ENCODE measurements at regions not wholly inside any gene's neighbourhood (a gene's known extent, or its start where the extent isn't known, plus 50 kb on each side); places are given as distances from the start of the nearest gene placed in this dataset.

GRCh38 chr2:241986836-241987641, 117.5 kb downstream of the RTP5 start:
- H3K9me3 ChIP-seq: peaks cover 30% of the 10 kb centered on the region

DNA sequence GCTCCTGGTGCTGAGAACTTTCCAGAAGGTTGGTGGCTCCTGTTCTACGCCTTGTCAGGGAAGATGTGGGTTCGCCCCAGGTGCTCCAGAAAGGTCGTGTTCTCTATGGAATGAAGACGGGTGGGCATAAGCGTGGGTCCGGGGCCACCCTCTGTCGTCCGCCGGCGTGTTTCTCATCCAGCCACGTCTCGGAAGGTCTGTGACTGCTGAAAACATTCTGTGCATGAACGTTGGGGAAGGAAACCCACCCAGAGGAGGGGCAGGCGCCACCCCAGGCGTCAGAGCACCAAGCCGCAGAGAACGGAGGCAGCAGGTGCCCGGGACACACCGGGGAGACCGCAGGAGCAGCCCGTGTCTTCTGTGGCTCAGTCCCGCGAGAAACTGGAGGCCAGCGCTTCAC, 118.2 kb downstream of the RTP5 start:
- H3K36me3 ChIP-seq: peaks cover 67% of the 10 kb centered on the region
- no peak overlapping the region for H3K4me2 ChIP-seq
- no peak overlapping the region for H3K9ac ChIP-seq
- peaks cover 30% of the 10 kb centered on the region for H3K9me3 ChIP-seq
- no peak overlapping the region for H3K27ac ChIP-seq
- peaks cover 15% of the 10 kb centered on the region; the same call in 1 of the 2 replicates for H4K20me1 ChIP-seq
- no peaks in the 10 kb centered on the region for H3K27me3 ChIP-seq
- no peak for TF ChIP-seq Cebpa-rat (IDR thresholded peaks at IDR 0.05)
- H3K4me3 ChIP-seq: no peak overlapping the region
- peaks cover 23% of the 10 kb centered on the region for H3K4me1 ChIP-seq

More at GRCh38 chr2:241986836-241987641, 117.5 kb downstream of the RTP5 start:
- no peak overlapping the region for H3K4me2 ChIP-seq
- H3K27ac ChIP-seq: no peak overlapping the region
- no peaks in the 10 kb centered on the region for H3K27me3 ChIP-seq
- no peak for TF ChIP-seq Cebpa-rat (IDR thresholded peaks at IDR 0.05)
- H3K36me3 ChIP-seq: peaks cover 65% of the 10 kb centered on the region
- H4K20me1 ChIP-seq: peaks cover 10% of the 10 kb centered on the region; the same call in 1 of the 2 replicates
- peaks cover 23% of the 10 kb centered on the region for H3K4me1 ChIP-seq
- no peak overlapping the region for H3K9ac ChIP-seq
- no peak overlapping the region for H3K4me3 ChIP-seq

- no peak overlapping the region for H3K27ac ChIP-seq
- no peak overlapping the region for H3K4me2 ChIP-seq
- H3K4me3 ChIP-seq: no peak overlapping the region
- no peak overlapping the region for H3K9ac ChIP-seq
- no peaks in the 10 kb centered on the region for H3K27me3 ChIP-seq
- peaks cover 30% of the 10 kb centered on the region for H3K9me3 ChIP-seq
- peaks cover 19% of the 10 kb centered on the region; the same call in 1 of the 2 replicates for H4K20me1 ChIP-seq
- peaks cover 23% of the 10 kb centered on the region for H3K4me1 ChIP-seq
- TF ChIP-seq Cebpa-rat (IDR thresholded peaks at IDR 0.05): no peak
- peaks cover 67% of the 10 kb centered on the region for H3K36me3 ChIP-seq
These were observed 118.6 kb downstream of the RTP5 start for GRCh38 chr2:241988146-241988545.

DNA sequence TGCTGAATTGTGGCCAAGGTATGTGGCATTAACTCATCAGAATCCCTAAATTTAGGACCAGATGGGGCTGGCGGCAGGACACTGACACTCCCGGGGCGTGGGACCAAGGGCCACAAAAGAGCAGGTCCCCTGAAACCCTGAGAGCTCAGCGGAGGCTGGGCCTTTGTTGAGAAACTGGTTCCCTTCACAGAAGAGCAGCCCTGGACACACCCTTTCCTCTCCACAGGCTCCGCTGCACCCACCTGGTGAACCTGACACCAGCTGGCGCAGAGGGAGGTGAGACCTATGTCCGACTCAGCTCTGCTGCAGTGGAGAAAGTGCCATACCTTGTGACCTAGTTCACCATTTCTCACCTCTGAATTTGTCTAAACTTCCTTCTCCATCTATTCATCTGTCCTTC, 119.5 kb downstream of the RTP5 start:
- H3K4me2 ChIP-seq: no peak overlapping the region
- no peak overlapping the region for H3K27ac ChIP-seq
- no peaks in the 10 kb centered on the region for H3K27me3 ChIP-seq
- no peak overlapping the region for H3K9ac ChIP-seq
- peaks cover 29% of the 10 kb centered on the region; the same call in 1 of the 2 replicates for H4K20me1 ChIP-seq
- H3K4me3 ChIP-seq: no peak overlapping the region
- peaks cover 74% of the 10 kb centered on the region for H3K36me3 ChIP-seq
- TF ChIP-seq Cebpa-rat (IDR thresholded peaks at IDR 0.05): no peak
- H3K4me1 ChIP-seq: peaks cover 23% of the 10 kb centered on the region
- peaks cover 30% of the 10 kb centered on the region for H3K9me3 ChIP-seq

DNA sequence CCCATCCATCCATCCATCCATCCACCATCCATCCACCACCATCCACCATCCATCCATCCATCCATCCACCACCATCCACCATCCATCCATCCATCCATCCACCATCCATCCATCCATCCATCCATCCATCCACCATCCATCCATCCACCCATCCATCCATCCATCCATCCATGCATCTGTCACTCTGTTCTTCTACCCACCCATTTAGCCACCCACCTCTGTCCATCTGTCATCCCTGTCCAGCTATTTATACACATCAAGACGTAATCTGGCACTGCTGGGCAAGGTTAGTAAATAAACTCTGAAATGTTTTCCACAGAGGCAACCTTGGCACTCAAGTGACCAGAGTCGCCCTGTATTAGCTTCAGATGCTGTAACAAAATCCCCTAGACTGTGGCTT, 120.9 kb downstream of the RTP5 start:
- Histone ChIP-seq H3K36me3 (peaks cover 88% of the 10 kb centered on the region), H3K4me3 (no peak overlapping the region), H3K27me3 (no peaks in the 10 kb centered on the region), H3K27ac (no peak overlapping the region), H4K20me1 (peaks cover 33% of the 10 kb centered on the region; the same call in 1 of the 2 replicates), H3K4me2 (no peak overlapping the region), H3K9ac (no peak overlapping the region), H3K9me3 (peaks cover 30% of the 10 kb centered on the region), H3K4me1 (peaks cover 12% of the 10 kb centered on the region)
- TF ChIP-seq Cebpa-rat (IDR thresholded peaks at IDR 0.05): no peak

DNA sequence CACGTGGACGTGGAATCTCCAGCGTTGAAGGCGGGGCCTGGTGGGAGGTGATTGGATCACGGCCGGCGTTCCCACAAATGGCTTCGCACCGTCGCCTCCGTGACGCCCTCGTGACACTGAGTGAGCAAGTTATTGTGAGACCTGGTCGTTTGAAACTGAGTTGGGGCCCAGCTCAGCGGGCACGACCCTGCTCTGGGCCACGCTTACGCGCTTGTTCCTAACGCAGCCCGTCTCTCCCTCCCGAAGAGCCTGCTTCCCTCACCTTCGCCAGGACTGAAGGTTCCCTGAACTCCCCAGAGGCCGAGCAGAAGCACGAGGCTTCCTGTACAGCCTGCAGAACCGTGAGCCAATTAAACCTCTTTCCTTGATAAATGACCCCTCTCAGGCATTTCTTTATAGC, 121.8 kb downstream of the RTP5 start:
- Histone ChIP-seq H3K9ac (no peak overlapping the region), H3K4me3 (no peak overlapping the region), H3K36me3 (peaks cover 91% of the 10 kb centered on the region), H3K4me2 (no peak overlapping the region), H4K20me1 (peaks cover 33% of the 10 kb centered on the region; the same call in 1 of the 2 replicates), H3K27me3 (no peaks in the 10 kb centered on the region), H3K27ac (no peak overlapping the region), H3K9me3 (peaks cover 28% of the 10 kb centered on the region), H3K4me1 (peaks cover 10% of the 10 kb centered on the region)
- TF ChIP-seq Cebpa-rat (IDR thresholded peaks at IDR 0.05): no peak

- TF ChIP-seq Cebpa-rat (IDR thresholded peaks at IDR 0.05): no peak
- Histone ChIP-seq H3K27me3 (no peaks in the 10 kb centered on the region), H3K36me3 (peaks cover 85% of the 10 kb centered on the region), H3K4me2 (no peak overlapping the region), H4K20me1 (peaks cover 33% of the 10 kb centered on the region; the same call in 1 of the 2 replicates), H3K27ac (no peak overlapping the region), H3K4me1 (peaks cover 10% of the 10 kb centered on the region), H3K9me3 (peaks cover 13% of the 10 kb centered on the region), H3K9ac (no peak overlapping the region), H3K4me3 (no peak overlapping the region)
These were observed 123.2 kb downstream of the RTP5 start for GRCh38 chr2:241992753-241993152.

DNA sequence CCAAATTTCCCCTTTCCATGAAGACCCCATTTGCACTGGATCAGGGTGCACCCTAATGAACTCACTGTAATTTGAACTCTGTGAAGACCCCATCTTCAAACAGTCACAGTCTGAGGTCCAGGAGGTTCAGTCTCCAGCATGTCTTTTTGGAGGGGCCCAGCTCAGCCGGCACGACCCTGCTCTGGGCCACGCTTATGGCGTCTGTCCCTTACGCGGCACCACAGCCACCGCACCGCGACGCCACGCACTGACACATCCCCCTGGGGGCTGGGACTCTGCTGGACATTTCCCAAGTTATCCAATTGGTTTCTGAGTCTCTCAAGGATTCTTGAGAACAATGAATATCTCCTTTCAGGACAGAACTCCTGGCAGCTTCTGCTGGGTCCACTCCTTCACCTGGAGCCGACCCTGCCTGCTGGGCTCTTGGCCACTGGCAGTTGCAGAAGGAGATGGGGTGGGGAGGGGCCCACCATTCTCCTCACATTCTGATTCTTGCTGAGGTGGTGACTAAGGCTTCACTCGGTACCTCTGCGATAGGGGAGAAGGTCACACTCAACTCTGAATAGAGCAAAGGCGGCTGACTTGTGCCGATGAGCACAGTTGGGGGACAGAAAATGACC, 124.0 kb downstream of the RTP5 start:
- Histone ChIP-seq H3K9me3 (0 out of 2 replicates have a peak, but pooled peaks cover 6% of the 10 kb centered on the region), H3K4me3 (no peak overlapping the region), H4K20me1 (peaks cover 33% of the 10 kb centered on the region; the same call in 1 of the 2 replicates), H3K4me1 (peaks cover 10% of the 10 kb centered on the region), H3K27me3 (no peaks in the 10 kb centered on the region), H3K36me3 (peaks cover 84% of the 10 kb centered on the region), H3K4me2 (no peak overlapping the region), H3K27ac (no peak overlapping the region), H3K9ac (no peak overlapping the region)
- TF ChIP-seq Cebpa-rat (IDR thresholded peaks at IDR 0.05): no peak

DNA sequence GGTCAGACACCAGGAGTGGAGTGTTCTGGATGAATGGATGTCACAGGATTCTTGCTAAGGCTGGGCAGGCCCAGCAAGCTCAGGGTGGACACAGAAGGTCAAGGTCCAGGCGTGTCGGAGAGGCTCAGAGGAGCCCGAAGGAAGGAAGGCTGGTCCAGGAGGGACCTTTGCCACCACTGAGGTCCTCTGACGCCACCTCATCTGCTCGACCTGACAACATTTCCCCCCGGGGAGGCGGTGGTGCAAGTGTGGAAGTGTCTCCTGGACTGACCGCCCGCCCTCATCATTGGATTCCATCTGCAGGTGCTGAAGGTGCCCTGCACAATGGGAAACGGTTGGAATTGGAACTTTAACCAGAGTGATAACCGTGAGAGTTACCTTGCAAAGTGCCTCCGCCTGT, 124.6 kb downstream of the RTP5 start:
- Histone ChIP-seq H3K9ac (no peak overlapping the region), H3K4me1 (peaks cover 10% of the 10 kb centered on the region), H3K27me3 (no peaks in the 10 kb centered on the region), H3K9me3 (0 out of 2 replicates have a peak, but pooled peaks cover 5% of the 10 kb centered on the region), H3K4me3 (no peak overlapping the region), H4K20me1 (peaks cover 33% of the 10 kb centered on the region; the same call in 1 of the 2 replicates), H3K27ac (no peak overlapping the region), H3K36me3 (peaks cover 82% of the 10 kb centered on the region), H3K4me2 (no peak overlapping the region)
- TF ChIP-seq Cebpa-rat (IDR thresholded peaks at IDR 0.05): no peak
